Activated CD4-positive, CD25-positive, alpha-beta regulatory T cell treated with anti-CD3 and anti-CD28 coated beads, Interleukin-2, amount 50 U/mL, for 24 hours (primary cell): ENCODE measurements at regions not wholly inside any gene's neighbourhood (a gene's known extent, or its start where the extent isn't known, plus 50 kb on each side); places are given as distances from the start of the nearest gene placed in this dataset.

Experiments
- ATAC-seq, 2 donors: fragments of 150-1000 bp; cut with Tn5 transposase; one replicate each; pipeline ENCODE4 v1.10.0; 2021; ENCODE audit warnings: mild to moderate bottlenecking in 1 of 2, moderate library complexity in 1 of 2

GRCh38 chr15:67006083-67007065 lies 59.0 kb upstream of the SMAD3 start:
- no peak for ATAC-seq

- ATAC-seq = no peak
Measured at GRCh38 chr15:67009576-67010569, 55.5 kb upstream of the SMAD3 start.

GRCh38 chr15:67010898-67011616 lies 54.3 kb upstream of the SMAD3 start:
- no peak for ATAC-seq

GRCh38 chr15:67011617-67012005 lies 53.8 kb upstream of the SMAD3 start:
- ATAC-seq = no peak

DNA sequence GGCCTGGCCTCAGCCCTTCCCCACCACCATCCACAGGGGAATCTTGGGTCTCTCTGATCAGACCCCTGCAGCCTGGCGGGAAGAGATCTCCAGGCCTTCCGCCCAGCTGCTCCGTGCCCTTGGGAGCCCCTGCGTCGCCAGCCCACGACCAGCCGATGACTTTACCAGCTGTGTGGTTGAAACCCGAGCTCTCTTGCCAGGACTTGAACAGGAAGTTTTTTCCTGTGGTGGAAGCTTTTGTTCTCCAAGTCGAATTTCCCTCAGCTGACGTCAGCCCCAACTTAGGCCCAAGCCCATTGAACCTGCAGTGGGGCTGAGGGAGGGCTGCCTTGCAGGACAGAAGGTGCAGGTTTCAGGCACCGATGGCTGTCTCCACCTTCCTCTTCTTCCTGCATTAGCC lies 51.7 kb upstream of the SMAD3 start:
- no peak for ATAC-seq
